ENCODE measurements at regions not wholly inside any gene's neighbourhood (a gene's known extent, or its start where the extent isn't known, plus 50 kb on each side); places are given as distances from the start of the nearest gene placed in this dataset.
"Not testable (repeated sequence)": the region's sequence is repeated elsewhere in the genome, so short reads cannot be mapped to it uniquely, and the experiment has no call there.

DNA sequence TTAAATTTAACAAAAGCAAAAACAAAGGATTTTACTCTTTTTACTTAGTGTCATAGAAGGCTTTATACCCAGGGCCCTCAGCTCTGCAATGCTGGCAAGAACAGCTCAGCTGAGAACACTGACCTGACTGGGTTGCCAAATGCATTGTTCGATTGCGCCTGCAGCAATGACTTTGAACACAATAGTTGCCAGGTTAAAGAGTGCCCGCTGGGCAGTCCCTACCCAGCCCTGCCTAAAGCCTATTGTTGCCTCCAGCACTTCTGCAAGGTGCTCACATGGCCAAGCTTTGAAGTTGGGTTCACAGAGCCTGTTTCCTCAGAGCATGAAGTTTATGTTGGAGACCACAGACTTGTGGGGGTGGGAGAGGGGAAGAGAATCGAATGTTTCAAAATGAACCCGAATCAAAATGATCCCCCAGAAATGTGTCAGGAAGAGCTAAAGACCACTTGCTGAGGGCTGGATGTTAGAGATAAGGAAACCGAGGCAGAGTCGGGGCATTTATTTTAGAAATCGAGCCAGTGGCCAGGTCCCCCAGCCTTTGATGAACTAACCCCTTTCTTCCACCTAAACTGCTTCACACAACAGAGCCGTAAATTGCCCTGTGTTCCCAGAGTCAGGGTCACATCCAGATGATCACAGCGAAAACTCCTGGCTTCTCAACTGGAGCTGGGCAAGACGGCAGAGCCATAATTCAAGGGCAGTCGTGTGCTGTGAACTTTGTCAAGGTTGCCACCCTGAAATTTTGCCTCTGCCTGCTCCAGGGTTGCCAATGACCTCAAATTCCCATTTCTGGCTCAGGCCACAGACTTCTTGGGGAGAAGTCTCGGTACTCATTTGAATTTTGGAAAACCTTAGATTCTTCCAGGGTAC is 55.0 kb downstream of the FOXA2 start:
- DNase-seq: no peak

DNA sequence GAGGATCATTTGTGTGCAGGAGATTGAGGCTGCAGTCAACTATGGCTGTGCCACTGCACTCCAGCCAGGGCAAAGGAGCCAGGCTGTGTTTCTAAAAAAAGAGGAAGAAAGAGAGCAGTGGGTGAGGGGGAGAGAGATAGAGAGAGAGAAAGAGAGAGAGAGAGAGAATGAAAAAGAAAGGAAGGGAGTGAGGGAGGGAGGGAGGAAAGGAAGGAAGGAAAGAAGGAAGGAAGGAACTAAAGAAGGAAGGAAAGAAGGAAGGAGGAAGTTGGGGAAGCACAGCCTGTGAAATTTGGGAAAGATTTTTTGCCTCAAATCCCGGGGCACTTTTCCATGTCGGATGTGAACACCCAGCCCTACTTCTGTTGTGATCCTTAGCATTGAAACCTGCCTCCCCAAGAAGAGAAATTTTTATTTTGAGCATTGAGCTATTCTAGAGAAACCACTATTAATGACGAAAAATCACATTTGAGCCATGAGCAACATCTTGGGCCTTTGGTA is 57.8 kb downstream of the FOXA2 start:
- DNase-seq: no peak

DNA sequence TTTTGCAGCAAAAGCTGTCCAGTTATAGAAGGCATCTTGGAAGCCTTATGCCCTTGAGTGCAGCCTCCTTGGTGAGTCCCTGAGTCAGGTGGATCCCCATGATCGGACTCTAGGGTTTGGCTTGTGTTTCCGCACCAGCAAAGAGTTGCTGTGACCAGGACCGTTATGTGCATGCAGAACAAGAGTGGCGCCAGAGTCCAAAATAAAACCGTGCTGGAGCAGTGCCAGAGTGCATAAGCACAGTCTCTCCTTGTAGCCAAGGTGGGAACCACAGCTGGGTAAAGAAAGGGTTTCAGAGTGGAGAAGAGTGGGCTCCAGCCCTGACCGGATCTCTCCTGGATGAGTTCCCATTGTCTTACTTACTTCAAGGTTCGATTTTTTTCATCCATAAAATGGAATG is 58.6 kb downstream of the FOXA2 start:
- DNase-seq: no peak

DNA sequence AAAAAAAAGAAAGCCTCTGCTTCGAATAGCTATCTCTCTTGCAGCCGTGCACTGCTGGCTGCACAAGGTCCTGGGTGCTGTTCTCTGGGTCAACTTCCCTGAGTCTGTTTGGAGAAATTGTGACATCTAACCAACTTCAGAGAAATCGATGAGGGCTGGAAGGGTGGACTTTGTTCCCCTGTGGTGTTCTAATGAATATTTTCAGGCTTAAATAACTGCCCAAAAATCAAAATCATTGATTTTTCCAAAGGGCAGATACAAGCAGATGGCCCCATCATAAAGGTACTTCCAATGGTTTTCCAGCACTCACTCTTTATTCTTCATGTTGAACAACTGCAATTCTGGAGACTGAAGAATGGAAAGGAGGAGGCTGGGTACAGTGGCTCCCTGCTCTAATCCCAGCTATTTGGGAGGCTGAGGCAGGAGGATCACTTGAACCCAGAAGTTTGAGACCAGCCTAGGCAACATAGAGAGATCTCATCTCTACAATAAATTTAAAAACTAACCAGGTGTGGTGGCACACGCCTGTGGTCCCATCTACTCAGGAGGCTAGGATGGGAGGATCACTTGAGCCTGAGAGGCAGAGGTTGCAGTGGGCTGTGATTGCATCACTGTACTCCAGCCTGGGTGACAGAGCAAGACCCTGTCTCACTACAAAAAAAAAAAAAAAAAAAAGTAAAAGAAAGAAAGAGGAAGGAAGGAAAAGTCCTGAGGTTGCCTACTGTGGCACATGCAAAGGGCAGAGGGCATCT is 59.1 kb downstream of the FOXA2 start:
- no peak for DNase-seq

DNA sequence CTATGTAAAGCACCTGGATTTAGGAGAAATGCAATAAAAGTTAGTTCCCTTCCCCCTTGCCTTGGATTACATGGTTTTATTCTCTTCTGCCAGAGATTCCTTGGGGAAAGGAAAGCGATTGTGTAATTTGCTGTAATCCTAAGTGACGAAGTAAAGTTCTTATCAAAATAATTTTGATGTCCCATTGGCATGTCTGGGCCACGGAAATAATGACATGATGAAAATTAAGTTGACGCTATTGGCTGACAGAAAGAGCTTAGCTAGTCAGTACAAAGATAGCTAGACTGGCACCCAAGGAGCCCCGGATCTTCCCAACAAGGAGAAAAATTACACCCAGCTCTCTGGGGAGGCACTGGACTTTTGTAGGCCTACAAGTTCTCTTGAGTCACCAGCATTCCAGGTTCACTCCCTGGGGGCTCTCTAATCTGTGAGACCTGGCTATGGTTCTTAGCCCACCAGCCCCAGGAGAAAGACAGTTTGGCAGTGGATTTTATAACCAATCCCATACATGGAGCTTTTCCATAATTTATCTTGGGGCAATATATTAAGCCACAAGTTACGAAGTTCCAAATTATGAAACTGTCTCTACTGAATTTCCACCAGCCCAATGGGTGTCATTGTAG is 59.9 kb downstream of the FOXA2 start:
- DNase-seq: no peak

DNA sequence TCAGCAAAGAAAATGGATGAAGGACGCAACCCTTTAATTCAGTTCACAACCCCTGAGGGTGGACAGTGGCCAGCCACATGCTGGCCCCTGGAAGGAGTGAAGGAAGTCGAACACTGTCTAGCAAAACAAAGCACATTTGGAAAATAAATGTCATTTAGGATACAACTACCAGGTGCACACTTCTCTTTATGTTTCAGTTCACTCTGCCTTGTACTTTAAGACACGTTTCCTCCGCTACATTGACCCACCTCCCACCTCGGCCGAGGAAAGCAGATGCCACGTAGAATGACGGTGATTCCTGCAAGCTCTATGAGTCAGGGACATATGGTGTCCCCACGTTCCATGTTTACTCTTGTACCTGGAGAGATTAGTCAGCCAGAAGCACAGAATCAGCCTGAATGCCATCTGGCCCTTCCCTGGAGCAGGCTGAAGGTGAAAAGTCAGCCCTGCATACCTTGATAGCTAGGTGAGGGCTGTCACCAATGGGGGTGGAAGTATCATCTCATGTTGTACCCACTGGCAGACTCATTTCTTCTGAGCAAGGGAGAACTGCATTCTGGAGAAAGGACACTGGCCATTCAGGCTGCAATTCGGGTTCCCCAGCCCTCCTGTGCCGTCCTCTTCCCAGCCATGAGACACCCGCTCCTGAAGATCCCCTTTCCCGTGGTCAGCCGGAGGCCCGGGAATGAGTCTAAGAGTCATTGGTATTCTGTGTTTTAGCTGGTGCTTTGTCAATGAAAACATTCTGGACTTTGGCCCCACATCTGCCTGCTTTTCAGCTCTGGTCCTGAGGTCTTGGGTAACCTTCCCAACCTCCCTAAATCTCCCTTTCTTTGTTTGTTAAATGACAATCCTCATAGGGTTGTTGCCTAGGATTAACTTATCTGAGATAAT is 60.6 kb downstream of the FOXA2 start:
- DNase-seq: no peak

DNA sequence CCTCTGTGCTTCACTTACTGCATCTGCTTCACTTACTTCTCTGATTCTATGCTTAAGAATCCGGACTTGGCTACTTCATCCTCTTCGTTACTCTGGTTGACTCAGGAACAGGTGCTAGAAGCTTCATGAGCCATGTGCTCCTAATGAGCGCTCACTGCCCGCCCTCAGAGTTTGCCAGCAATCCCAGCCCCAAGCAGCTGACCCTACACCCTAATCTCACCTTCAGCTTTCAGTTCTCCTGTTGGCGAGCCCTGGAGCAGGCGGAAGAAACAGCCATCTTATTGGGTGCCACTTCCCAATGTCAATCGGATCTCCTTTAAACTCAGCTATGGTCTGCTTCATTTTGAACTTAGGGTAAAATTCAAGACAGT is 61.3 kb downstream of the FOXA2 start:
- no peak for DNase-seq

DNA sequence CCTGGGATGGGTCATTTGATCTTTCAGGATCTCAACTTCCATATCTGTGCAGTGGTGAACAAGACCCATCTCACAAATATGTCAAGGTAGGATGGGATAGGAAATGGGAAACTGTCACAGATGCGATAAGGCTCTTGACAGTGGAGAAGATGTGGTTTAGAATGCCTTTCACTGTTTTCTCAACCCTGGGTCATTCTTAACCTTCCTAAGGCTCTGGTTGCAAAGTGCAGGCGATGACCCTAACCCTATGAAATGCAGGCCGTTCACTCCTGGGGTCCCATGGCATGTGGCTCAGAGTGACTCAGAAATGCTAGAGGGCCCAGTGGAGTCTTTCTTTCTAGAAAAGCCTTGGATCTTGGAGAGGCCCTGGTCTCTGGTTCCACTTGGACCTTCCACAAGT is 61.7 kb downstream of the FOXA2 start:
- no peak for DNase-seq

DNA sequence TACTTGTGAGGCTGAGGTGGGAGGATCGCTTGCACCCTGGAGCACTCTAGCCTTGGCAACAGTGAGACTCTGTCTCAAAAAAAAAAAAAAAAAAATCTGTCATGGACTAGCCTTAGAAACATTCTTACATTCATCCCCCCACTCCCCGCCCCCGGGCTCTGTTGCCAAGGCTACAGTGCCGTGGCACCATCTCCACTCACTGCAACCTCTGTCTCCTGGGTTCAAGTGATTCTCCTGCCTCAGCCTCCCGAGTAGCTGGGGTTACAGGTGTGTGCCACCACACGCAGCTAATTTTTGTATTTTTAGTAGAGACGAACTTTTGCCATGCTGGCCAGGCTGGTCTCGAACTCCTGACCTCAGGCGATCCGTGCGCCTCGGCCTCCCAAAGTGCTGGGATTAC is 62.4 kb downstream of the FOXA2 start:
- not testable (repeated sequence) for DNase-seq

DNA sequence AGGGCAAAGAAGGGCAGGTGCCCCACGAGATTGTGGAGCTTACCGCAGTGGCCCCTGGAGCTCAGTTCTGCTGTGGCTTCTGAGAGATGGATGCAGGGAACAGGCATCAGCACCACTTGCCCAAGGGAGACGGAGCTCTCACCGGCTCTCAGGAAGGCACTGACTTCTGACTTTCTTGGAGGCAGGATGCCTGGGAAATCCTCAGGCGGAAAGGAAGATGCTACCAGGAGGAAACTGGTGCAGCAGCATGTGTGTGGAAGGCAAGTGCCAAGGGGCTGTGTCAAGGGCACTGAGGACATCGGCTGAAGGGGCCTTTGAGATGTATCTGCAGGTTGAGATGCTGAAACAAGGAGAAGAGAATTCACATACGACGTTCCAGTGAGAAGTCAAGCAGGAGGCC is 64.0 kb downstream of the FOXA2 start:
- no peak for DNase-seq

DNA sequence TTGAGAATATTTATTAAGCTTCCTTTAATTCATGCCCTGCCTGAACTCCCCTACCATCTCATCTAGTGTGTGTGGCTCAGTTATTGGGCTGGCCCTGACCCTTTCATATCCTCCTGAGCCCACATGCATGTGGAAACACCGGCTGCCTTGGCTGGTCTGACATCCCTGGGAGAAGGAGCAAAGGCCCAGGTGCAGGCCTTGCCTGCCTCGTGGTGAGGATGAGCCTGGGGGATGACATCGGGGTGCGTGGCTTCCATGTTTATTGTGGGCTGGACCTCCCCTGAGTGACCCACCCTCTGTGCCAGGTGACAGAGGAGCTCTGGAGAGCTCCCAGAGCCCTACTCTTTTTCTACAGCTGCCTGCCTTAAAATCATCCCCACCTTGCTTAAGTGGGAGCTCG is 69.1 kb downstream of the FOXA2 start:
- DNase-seq: no peak

DNA sequence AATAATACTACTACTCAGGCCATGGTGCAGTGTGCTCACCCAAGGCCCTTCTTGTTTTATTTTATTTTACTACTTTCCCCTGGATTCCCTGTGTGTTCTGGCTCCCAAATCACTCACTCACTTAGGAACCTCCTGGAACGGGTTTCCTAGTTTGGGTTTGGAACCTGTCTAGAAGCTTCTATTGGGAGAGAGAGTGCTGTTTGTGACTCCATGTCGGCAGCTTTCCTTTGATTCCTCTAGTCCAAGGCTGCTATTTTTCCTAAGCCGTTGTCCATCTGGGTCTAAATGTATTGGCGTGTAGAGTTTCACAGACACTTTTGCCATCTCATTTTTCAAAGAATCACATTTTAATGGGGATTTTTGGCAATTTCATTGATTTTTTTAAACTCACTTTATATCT is 70.8 kb downstream of the FOXA2 start:
- no peak for DNase-seq

DNA sequence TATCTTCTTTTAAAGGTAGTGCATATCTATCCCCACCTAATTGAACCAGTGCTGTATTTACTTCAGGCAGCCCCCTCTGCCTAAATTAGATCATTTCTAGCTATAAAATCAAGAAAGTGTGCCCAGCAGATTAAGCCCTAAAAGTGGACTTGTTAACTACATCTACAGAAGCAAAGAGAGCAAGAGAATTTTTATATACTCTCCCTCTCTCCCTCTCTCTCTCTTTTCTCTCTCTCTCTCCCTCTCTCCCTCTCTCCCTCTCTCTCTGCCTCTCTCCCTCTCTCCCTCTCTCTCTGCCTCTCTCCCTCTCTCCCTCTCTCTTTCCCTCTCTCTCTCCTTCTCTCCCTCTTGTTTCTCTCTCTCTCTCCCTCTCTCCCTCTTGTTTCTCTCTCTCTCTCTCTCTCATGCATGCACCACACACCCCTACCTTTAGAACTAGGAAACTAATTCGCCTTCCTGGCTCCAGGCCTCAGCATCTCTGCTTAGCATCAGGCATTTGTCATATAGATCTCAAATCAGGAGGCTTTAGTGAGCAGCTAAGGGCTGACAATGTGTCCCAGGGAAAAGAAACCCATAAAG is 71.4 kb downstream of the FOXA2 start:
- DNase-seq: no peak

DNA sequence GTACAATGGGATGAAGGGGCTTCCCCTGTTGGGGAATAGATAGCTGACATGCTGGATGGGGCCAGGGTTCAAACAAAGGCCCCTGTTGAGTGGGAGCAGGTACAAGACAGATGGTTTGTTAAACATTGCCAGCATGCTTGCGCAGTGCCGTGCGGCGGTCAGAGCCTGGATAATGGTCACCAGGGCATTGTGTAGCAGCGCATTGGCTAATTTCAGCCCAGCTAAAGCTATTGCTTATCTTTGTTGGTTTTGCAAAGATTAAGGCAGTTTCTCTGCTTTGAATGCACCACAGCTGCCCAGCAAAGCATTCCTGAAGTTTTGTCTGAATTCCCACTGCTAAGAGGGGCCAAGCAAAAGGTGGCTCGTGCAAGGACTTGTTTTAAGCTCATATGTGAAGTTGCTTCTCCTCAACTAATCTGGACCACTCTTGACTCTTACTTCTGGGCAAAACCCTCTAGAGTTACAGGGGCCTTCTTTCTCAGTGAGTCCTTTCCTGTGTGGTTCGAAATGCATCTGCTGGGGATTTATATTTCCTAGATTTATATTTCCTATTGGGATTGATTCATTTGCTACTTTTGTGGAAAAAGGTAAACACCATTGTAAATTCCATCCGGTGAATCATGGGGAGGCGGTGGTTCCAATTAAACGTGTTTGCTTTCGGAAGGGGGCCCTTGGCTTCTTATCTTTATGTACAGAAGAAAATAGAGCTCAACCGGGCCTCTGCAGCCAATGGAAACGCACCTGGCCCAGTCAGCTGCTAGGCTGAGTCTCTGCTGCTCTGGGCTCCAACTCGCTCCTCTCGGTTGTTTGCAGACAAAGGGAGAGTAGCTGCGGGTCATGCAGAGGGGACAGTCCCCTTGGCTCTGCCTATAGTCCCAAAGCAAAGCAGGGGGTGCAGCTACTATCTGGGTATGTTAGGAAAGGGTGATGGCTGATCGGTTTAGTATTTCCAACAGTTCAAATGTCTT is 72.1 kb downstream of the FOXA2 start:
- no peak for DNase-seq

DNA sequence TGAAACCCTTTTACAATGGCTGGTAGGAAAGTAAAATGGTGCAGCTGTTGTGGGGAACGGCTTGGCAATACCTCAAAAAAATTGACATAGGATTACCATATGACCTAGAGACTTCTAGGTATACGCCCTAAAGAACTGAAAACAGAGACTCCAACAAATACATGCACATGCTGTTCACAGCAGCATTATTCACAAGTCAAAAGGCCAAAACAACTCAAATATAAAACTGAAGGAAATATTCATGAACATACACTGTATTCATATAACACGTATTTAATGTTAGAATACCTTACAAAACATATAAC is 74.6 kb downstream of the FOXA2 start:
- no peak for DNase-seq

DNA sequence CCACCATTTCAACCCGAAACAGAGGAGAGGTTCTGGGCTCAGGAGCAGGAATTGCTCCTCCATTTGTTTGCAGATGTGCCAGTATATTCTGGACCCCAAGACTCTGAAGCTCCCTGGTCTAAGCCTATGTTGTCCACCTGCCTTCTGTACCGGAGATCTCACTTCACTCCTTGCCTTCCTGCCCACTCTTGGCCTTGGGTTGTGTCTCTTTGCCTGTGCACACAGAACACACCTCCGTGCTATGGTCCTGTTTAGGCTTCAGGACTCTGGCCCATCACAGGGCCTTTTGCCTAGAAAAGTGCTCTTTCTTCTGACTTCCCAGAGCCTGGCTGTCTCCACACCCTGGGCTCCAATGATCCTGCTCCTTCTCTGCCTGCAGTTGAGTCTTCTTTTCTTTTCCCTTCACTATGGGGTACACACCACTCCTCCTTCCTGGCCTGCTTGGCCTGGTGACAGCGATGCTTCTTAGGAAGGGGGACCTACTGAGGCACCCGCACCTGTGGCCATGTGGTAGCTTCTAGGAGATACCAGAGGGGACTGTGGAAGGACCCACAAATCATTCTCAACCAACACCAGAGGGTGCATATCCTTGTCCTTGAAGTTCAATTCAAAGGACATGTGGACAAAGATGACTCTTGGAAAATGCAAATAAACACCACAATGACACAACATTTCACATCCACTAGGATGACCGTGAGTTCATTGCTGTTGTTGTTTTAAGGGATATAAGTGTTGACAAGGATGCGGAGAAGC is 75.1 kb downstream of the FOXA2 start:
- no peak for DNase-seq

DNA sequence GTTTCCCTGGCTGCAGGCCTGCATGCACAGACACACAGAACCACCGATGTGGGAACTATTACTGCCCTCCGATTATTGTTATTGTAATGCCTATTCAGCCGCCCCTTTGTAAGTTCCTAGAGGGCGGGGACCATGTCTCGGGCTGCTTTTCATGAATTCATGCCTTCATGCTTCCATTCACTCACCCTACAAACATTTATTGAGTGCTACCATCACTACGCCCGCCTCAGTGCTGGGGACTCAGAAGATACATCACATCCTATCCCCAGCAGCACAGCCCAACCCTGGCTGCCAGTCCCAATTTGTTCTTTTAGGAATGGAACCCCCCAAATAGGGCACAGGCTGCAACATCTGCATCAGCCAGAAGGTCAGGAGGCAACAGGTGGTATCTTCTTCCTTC is 75.9 kb downstream of the FOXA2 start:
- no peak for DNase-seq

DNA sequence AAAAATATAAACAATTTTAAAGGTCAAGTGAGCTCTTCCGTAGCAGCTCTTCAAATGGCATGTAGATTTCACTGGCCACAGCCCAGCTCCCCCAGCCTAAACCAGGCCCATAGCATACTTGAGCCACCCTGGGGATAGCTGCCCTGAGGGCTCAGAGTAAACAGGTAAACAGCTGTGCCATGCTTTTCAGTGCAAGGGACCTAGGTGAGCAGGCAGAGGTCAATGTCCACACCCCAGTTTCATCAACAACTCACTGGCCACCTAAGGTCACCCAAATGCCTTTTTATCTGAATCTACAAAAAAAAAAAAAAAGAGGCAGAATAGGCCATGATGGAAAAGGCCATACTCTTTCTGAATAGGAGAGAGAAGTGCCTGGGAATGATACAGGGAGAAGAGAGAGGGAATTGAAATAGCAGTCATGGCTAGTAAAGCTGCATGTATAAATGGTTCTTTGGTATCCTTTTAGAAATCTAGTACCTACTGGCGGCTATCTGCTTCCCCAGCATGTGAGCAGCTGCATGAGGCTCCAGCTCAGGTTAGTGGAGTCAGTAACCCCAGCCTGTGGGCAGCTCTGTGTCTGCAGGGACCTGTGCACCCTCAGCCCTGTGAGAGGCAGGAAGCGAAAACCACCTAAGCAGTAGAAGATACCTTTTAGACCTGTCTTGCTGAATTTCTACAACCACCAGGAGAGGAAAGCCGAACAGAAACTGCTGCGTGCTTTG is 77.0 kb downstream of the FOXA2 start:
- no peak for DNase-seq

DNA sequence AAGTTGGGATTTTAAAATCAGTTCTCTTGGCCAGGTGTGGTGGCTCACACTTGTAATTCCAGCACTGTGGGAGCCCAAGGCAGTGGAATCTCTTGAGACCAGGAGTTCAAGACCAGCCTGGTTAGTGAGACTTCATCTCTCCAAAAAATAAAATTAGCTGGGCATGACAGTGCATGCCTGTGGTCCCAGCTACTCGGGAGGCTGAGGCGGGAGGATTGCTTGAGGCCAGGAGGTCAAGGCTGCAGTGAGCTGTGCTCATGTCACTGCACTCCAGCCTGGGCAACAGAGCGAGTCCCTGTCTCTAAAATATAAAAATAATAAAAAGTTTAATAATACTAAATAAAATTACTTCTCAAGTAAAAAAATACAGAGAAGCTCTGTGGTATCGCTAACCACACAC is 77.5 kb downstream of the FOXA2 start:
- DNase-seq: no peak

DNA sequence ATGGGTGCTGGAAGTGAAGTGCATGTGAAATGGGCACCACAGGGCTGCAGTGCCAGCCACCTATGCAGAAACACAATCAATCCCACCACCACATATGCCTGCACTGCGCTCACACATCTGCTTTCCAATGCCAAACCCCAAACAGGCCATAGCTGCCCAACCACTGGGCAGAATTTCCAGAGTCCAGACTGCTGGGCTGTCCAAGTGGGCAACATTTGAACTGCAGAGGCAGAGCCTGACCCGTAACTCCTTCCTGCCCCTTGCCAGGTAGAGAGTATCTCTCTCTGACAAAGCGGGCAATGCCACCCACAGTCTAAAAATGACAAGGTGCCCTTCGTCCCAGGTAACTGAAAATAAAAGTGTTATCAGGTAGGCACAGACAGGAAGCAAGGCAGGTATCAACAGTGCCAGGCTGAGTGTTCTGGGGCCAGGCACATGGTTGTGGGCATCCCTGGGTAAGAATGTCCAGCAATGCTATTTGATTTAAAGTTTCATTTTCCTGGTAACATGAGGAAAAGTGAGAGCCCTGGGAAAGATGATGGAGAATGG is 79.5 kb downstream of the FOXA2 start:
- no peak for DNase-seq
